WTC11 (cell line): ENCODE measurements at regions not wholly inside any gene's neighbourhood (a gene's known extent, or its start where the extent isn't known, plus 50 kb on each side); places are given as distances from the start of the nearest gene placed in this dataset.

Source experiments
- ATAC-seq: fragments of 200-7000 bp; cut with Tn5 transposase; 2 replicates; pipeline ENCODE4 v1.10.0; 2021; ENCODE audit warnings: mild to moderate bottlenecking, moderate library complexity
- CTCF ChIA-PET: fragments of 300-600 bp; sonication (Branson Sonifier 250); formaldehyde crosslinking; loops from one replicate; lab custom pipeline; 2021; ENCODE audit warnings: antibody characterized with exemption; lab: Charles Lee
- POLR2A ChIA-PET: fragments of 350-600 bp; sonication (Branson Sonifier 250); formaldehyde crosslinking; loops from one replicate; lab custom pipeline; 2021; ENCODE audit warnings: antibody characterized with exemption; lab: Charles Lee
- DNase-seq: peaks from one replicate; pipeline ENCODE4 v3.0.0; 2021; ENCODE audit warnings: low spot score
- H3K27ac Mint-ChIP-seq: 2 replicates; pipeline ENCODE4 v1.8.0; 2021; ENCODE audit warnings: mixed read lengths
- H3K27me3 Mint-ChIP-seq: 2 replicates; pipeline ENCODE4 v1.8.0; 2021; ENCODE audit warnings: low read depth, mild to moderate bottlenecking, moderate library complexity, mixed read lengths
- H3K36me3 Mint-ChIP-seq: 2 replicates; pipeline ENCODE4 v1.8.0; 2021; ENCODE audit warnings: mixed read lengths
- H3K4me1 Mint-ChIP-seq: 2 replicates; pipeline ENCODE4 v1.8.0; 2022; ENCODE audit warnings: mixed read lengths
- H3K4me3 Mint-ChIP-seq: 2 replicates; pipeline ENCODE4 v1.8.0; 2021; ENCODE audit warnings: mild to moderate bottlenecking, moderate library complexity, mixed read lengths
- H3K9me3 Mint-ChIP-seq: 2 replicates; pipeline ENCODE4 v1.8.0; 2021; ENCODE audit warnings: mixed read lengths
- ELF4 ChIP-seq: sonication (generic); formaldehyde crosslinking; IDR thresholded peaks from 2 replicates; pipeline ENCODE4 v1.8.1; 2022; ENCODE audit warnings: low read depth, mild to moderate bottlenecking, moderate library complexity, missing genetic modification reagents
- GABPB1 ChIP-seq: sonication (generic); formaldehyde crosslinking; IDR thresholded peaks from 2 replicates; pipeline ENCODE4 v1.8.1; 2023; ENCODE audit warnings: mild to moderate bottlenecking, missing genetic modification reagents
- IRF2 ChIP-seq: sonication (generic); formaldehyde crosslinking; IDR thresholded peaks from 2 replicates; pipeline ENCODE4 v1.8.0; 2022; ENCODE audit warnings: low read depth, missing genetic modification reagents, borderline replicate concordance
- MYBL2 ChIP-seq: sonication (generic); formaldehyde crosslinking; IDR thresholded peaks from 2 replicates; pipeline ENCODE4 v1.8.1; 2023; ENCODE audit warnings: mild to moderate bottlenecking, moderate library complexity, missing genetic modification reagents
- NR1H2 ChIP-seq: sonication (generic); formaldehyde crosslinking; IDR thresholded peaks from 2 replicates; pipeline ENCODE4 v1.9.0; 2021; ENCODE audit warnings: mild to moderate bottlenecking, moderate library complexity, missing genetic modification reagents
- NR3C1 ChIP-seq: sonication (generic); formaldehyde crosslinking; conservative IDR thresholded peaks from 2 replicates; pipeline ENCODE4 v1.8.1; 2023; ENCODE audit warnings: low read depth, mild to moderate bottlenecking, missing genetic modification reagents
- OVOL2 ChIP-seq: fragments of 250-450 bp; sonication (Bioruptor Pico); IDR thresholded peaks from 2 replicates; pipeline ENCODE4 v1.9.0; 2021; ENCODE audit warnings: mild to moderate bottlenecking, borderline replicate concordance
- SOX15 ChIP-seq: fragments of 250-450 bp; sonication (Bioruptor Pico); IDR thresholded peaks from 2 replicates; pipeline ENCODE4 v1.9.0; 2021; ENCODE audit warnings: mild to moderate bottlenecking
- TCF7 ChIP-seq: sonication (generic); formaldehyde crosslinking; IDR thresholded peaks from 2 replicates; pipeline ENCODE4 v1.8.0; 2022; ENCODE audit warnings: mild to moderate bottlenecking, low read depth, missing genetic modification reagents, moderate library complexity
- ZBTB21 ChIP-seq: sonication (generic); formaldehyde crosslinking; IDR thresholded peaks from 2 replicates; pipeline ENCODE4 v1.8.1; 2023; ENCODE audit warnings: mild to moderate bottlenecking, missing genetic modification reagents, borderline replicate concordance
- ZNF138 ChIP-seq: sonication (generic); formaldehyde crosslinking; conservative IDR thresholded peaks from 2 replicates; pipeline ENCODE4 v1.8.1; 2022; ENCODE audit warnings: mild to moderate bottlenecking, moderate library complexity, missing genetic modification reagents
- TF ChIP-seq, protein P1 (sequence below): sonication (generic); formaldehyde crosslinking; IDR thresholded peaks from 2 replicates; pipeline ENCODE4 v1.8.1; 2022; ENCODE audit warnings: mild to moderate bottlenecking, missing genetic modification reagents, moderate library complexity, borderline replicate concordance
- TF ChIP-seq, protein P2 (sequence below): sonication (generic); formaldehyde crosslinking; IDR thresholded peaks from 2 replicates; pipeline ENCODE4 v1.8.1; 2022; ENCODE audit warnings: low read depth, mild to moderate bottlenecking, moderate library complexity, missing genetic modification reagents, borderline replicate concordance
- TF ChIP-seq, protein P3 (sequence below): sonication (generic); formaldehyde crosslinking; IDR thresholded peaks from 2 replicates; pipeline ENCODE4 v1.8.0; 2022; ENCODE audit warnings: mild to moderate bottlenecking, missing genetic modification reagents
- TF ChIP-seq, protein P4 (sequence below): sonication (generic); formaldehyde crosslinking; IDR thresholded peaks from 2 replicates; pipeline ENCODE4 v1.8.1; 2023; ENCODE audit warnings: mild to moderate bottlenecking, missing genetic modification reagents
- TF ChIP-seq, protein P5 (sequence below): sonication (generic); formaldehyde crosslinking; IDR thresholded peaks from 2 replicates; pipeline ENCODE4 v1.8.1; 2023; ENCODE audit warnings: mild to moderate bottlenecking, missing genetic modification reagents, moderate library complexity
- TF ChIP-seq, protein P6 (sequence below): sonication (generic); formaldehyde crosslinking; IDR thresholded peaks from 2 replicates; pipeline ENCODE4 v1.8.1; 2023; ENCODE audit warnings: mild to moderate bottlenecking, missing genetic modification reagents, borderline replicate concordance
- TF ChIP-seq, protein P7 (sequence below): fragments of 250-450 bp; sonication (Bioruptor Pico); IDR thresholded peaks from 2 replicates; pipeline ENCODE4 v1.9.0; 2021; ENCODE audit warnings: moderate library complexity, mild to moderate bottlenecking, inconsistent platforms, borderline replicate concordance
- TF ChIP-seq, protein P8 (sequence below): sonication (generic); formaldehyde crosslinking; conservative IDR thresholded peaks from 2 replicates; pipeline ENCODE4 v1.8.1; 2023; ENCODE audit warnings: mild to moderate bottlenecking, low read depth, missing genetic modification reagents, moderate library complexity
- TF ChIP-seq, protein P9 (sequence below): sonication (generic); formaldehyde crosslinking; IDR thresholded peaks from 2 replicates; pipeline ENCODE4 v1.8.1; 2022; ENCODE audit warnings: low read depth, missing genetic modification reagents, borderline replicate concordance

DNA sequence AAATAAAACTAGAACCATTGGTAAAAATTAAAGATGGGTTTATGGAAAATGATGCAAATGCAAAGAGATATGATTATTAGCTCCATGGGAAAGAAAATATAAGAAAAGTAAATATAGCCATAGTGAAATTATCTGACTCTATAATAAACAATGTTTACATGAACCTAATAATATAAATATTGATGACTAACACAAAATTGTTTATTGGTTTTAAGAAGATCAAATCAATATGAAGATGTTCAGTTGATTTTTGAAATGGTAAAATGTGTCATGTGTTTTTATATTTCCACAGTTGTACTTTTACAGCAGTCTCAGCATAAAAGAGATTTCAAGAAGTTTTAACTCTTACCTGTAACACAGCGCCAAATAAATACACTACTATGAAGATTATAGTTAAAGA, 114.0 kb downstream of the SLC41A2 start:
- Mint-ChIP-seq H3K27ac (no peak overlapping the region), H3K4me1 (peaks cover 7% of the 10 kb centered on the region), H3K27me3 (no peaks in the 10 kb centered on the region; the same call in 1 of the 2 replicates), H3K9me3 (no peaks in the 10 kb centered on the region), H3K4me3 (no peak overlapping the region), H3K36me3 (no peaks in the 10 kb centered on the region)
- TF ChIP-seq, protein P1, sequence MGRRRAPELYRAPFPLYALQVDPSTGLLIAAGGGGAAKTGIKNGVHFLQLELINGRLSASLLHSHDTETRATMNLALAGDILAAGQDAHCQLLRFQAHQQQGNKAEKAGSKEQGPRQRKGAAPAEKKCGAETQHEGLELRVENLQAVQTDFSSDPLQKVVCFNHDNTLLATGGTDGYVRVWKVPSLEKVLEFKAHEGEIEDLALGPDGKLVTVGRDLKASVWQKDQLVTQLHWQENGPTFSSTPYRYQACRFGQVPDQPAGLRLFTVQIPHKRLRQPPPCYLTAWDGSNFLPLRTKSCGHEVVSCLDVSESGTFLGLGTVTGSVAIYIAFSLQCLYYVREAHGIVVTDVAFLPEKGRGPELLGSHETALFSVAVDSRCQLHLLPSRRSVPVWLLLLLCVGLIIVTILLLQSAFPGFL (CRISPR knock-in tag) = no peak
- TF ChIP-seq, protein P2, sequence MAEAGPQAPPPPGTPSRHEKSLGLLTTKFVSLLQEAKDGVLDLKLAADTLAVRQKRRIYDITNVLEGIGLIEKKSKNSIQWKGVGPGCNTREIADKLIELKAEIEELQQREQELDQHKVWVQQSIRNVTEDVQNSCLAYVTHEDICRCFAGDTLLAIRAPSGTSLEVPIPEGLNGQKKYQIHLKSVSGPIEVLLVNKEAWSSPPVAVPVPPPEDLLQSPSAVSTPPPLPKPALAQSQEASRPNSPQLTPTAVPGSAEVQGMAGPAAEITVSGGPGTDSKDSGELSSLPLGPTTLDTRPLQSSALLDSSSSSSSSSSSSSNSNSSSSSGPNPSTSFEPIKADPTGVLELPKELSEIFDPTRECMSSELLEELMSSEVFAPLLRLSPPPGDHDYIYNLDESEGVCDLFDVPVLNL (CRISPR knock-in tag) = no peak
- no peak for TF ChIP-seq GABPB1 (CRISPR knock-in tag)
- no peak for TF ChIP-seq ELF4 (CRISPR knock-in tag)
- TF ChIP-seq, protein P3, sequence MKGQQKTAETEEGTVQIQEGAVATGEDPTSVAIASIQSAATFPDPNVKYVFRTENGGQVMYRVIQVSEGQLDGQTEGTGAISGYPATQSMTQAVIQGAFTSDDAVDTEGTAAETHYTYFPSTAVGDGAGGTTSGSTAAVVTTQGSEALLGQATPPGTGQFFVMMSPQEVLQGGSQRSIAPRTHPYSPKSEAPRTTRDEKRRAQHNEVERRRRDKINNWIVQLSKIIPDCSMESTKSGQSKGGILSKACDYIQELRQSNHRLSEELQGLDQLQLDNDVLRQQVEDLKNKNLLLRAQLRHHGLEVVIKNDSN (CRISPR knock-in tag) = no peak
- no peak for TF ChIP-seq NR3C1 (CRISPR knock-in tag)
- TF ChIP-seq OVOL2 (CRISPR knock-in tag) = no peak
- TF ChIP-seq, protein P4, sequence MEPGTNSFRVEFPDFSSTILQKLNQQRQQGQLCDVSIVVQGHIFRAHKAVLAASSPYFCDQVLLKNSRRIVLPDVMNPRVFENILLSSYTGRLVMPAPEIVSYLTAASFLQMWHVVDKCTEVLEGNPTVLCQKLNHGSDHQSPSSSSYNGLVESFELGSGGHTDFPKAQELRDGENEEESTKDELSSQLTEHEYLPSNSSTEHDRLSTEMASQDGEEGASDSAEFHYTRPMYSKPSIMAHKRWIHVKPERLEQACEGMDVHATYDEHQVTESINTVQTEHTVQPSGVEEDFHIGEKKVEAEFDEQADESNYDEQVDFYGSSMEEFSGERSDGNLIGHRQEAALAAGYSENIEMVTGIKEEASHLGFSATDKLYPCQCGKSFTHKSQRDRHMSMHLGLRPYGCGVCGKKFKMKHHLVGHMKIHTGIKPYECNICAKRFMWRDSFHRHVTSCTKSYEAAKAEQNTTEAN = no peak
- TF ChIP-seq, protein P5, sequence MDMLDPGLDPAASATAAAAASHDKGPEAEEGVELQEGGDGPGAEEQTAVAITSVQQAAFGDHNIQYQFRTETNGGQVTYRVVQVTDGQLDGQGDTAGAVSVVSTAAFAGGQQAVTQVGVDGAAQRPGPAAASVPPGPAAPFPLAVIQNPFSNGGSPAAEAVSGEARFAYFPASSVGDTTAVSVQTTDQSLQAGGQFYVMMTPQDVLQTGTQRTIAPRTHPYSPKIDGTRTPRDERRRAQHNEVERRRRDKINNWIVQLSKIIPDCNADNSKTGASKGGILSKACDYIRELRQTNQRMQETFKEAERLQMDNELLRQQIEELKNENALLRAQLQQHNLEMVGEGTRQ (CRISPR knock-in tag) = no peak
- no peak for TF ChIP-seq NR1H2 (CRISPR knock-in tag)
- TF ChIP-seq IRF2 (CRISPR knock-in tag) = no peak
- no peak for TF ChIP-seq ZBTB21 (CRISPR knock-in tag)
- TF ChIP-seq SOX15 (CRISPR knock-in tag) = no peak
- no peak for TF ChIP-seq TCF7
- TF ChIP-seq, protein P6, sequence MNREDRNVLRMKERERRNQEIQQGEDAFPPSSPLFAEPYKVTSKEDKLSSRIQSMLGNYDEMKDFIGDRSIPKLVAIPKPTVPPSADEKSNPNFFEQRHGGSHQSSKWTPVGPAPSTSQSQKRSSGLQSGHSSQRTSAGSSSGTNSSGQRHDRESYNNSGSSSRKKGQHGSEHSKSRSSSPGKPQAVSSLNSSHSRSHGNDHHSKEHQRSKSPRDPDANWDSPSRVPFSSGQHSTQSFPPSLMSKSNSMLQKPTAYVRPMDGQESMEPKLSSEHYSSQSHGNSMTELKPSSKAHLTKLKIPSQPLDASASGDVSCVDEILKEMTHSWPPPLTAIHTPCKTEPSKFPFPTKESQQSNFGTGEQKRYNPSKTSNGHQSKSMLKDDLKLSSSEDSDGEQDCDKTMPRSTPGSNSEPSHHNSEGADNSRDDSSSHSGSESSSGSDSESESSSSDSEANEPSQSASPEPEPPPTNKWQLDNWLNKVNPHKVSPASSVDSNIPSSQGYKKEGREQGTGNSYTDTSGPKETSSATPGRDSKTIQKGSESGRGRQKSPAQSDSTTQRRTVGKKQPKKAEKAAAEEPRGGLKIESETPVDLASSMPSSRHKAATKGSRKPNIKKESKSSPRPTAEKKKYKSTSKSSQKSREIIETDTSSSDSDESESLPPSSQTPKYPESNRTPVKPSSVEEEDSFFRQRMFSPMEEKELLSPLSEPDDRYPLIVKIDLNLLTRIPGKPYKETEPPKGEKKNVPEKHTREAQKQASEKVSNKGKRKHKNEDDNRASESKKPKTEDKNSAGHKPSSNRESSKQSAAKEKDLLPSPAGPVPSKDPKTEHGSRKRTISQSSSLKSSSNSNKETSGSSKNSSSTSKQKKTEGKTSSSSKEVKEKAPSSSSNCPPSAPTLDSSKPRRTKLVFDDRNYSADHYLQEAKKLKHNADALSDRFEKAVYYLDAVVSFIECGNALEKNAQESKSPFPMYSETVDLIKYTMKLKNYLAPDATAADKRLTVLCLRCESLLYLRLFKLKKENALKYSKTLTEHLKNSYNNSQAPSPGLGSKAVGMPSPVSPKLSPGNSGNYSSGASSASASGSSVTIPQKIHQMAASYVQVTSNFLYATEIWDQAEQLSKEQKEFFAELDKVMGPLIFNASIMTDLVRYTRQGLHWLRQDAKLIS (CRISPR knock-in tag) = no peak
- TF ChIP-seq ZNF138 (CRISPR knock-in tag) = no peak
- ATAC-seq (no peak), DNase-seq (no peak)
- POLR2A ChIA-PET = no interaction called here
- CTCF ChIA-PET = no interaction called here

DNA sequence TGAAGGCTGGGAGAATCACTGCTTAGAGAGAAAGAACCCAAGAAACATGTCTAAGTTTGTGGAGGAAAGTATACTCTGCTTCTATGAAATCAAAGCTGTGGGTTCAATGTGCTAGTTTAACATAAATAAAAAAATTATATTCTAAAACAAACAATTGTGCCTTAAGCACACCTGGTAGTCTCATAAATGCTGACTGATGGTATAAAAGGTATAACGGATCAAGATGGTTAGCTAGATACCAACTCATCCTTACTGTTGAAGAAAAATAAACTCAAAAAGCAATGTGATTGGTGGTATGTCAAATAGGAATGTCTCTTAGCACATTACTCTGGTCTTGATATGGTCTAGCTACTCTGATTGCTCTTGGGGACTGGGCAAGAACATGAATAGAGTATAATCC, 117.8 kb downstream of the SLC41A2 start:
- ATAC-seq (no peak), DNase-seq (no peak)
- Mint-ChIP-seq H3K9me3 (no peaks in the 10 kb centered on the region), H3K27ac (no peak overlapping the region), H3K27me3 (no peaks in the 10 kb centered on the region), H3K4me3 (no peak overlapping the region), H3K4me1 (no peaks in the 10 kb centered on the region), H3K36me3 (no peaks in the 10 kb centered on the region)
- POLR2A ChIA-PET = no interaction called here
- CTCF ChIA-PET = interaction anchor here (1.0 kb wide), 1 partner anchor 13 kb away, joined by 5 read pairs; no protein-coding TSS in a partner anchor
- no peak for TF ChIP-seq MYBL2
- TF ChIP-seq, protein P7, sequence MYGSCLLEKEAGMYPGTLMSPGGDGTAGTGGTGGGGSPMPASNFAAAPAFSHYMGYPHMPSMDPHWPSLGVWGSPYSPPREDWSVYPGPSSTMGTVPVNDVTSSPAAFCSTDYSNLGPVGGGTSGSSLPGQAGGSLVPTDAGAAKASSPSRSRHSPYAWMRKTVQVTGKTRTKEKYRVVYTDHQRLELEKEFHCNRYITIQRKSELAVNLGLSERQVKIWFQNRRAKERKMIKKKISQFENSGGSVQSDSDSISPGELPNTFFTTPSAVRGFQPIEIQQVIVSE (CRISPR knock-in tag) = no peak
- TF ChIP-seq, protein P8, sequence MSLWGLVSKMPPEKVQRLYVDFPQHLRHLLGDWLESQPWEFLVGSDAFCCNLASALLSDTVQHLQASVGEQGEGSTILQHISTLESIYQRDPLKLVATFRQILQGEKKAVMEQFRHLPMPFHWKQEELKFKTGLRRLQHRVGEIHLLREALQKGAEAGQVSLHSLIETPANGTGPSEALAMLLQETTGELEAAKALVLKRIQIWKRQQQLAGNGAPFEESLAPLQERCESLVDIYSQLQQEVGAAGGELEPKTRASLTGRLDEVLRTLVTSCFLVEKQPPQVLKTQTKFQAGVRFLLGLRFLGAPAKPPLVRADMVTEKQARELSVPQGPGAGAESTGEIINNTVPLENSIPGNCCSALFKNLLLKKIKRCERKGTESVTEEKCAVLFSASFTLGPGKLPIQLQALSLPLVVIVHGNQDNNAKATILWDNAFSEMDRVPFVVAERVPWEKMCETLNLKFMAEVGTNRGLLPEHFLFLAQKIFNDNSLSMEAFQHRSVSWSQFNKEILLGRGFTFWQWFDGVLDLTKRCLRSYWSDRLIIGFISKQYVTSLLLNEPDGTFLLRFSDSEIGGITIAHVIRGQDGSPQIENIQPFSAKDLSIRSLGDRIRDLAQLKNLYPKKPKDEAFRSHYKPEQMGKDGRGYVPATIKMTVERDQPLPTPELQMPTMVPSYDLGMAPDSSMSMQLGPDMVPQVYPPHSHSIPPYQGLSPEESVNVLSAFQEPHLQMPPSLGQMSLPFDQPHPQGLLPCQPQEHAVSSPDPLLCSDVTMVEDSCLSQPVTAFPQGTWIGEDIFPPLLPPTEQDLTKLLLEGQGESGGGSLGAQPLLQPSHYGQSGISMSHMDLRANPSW (CRISPR knock-in tag) = no peak
- TF ChIP-seq, protein P9, sequence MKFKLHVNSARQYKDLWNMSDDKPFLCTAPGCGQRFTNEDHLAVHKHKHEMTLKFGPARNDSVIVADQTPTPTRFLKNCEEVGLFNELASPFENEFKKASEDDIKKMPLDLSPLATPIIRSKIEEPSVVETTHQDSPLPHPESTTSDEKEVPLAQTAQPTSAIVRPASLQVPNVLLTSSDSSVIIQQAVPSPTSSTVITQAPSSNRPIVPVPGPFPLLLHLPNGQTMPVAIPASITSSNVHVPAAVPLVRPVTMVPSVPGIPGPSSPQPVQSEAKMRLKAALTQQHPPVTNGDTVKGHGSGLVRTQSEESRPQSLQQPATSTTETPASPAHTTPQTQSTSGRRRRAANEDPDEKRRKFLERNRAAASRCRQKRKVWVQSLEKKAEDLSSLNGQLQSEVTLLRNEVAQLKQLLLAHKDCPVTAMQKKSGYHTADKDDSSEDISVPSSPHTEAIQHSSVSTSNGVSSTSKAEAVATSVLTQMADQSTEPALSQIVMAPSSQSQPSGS (CRISPR knock-in tag) = no peak
